HL-60 (cell line): ENCODE measurements at regions not wholly inside any gene's neighbourhood (a gene's known extent, or its start where the extent isn't known, plus 50 kb on each side); places are given as distances from the start of the nearest gene placed in this dataset.

ENCODE experiments used
- DNase-seq, 2 experiments: peaks; one replicate each; pipeline ENCODE4 v3.0.0-alpha.2; 2010 to 2020; ENCODE audit warnings: low read depth in 1 of 2, low spot score in 1 of 2
- H3K27ac ChIP-seq: fragments of 250-450 bp; sonication (Bioruptor Pico); replicated peaks from 2 replicates; pipeline ENCODE4 v1.5.1; 2020; ENCODE audit warnings: mild to moderate bottlenecking, moderate library complexity
- H3K27me3 ChIP-seq: fragments of 250-450 bp; sonication (Bioruptor Pico); 2 replicates; pipeline ENCODE4 v1.5.1; 2021; ENCODE audit warnings: mild to moderate bottlenecking, moderate library complexity; ENCODE audit not compliant: insufficient read depth, poor library complexity, severe bottlenecking
- H3K4me3 ChIP-seq: replicated peaks from 2 replicates; pipeline ENCODE4 v1.5.1; 2011; ENCODE audit warnings: mild to moderate bottlenecking, control low read depth, low read length; ENCODE audit not compliant: insufficient read depth
- CTCF ChIP-seq: IDR thresholded peaks from one replicate; pipeline ENCODE4 v1.5.1; 2011; ENCODE audit warnings: low read length, control low read depth, inconsistent platforms; ENCODE audit not compliant: insufficient read depth
- GABPA ChIP-seq: IDR thresholded peaks from 2 replicates; pipeline ENCODE4 v1.6.1; 2012; ENCODE audit warnings: low read depth
- POLR2AphosphoS5 ChIP-seq: IDR thresholded peaks from 2 replicates; pipeline ENCODE4 v1.6.1; 2012; ENCODE audit warnings: low read depth
- REST ChIP-seq: IDR thresholded peaks from 2 replicates; pipeline ENCODE4 v1.6.1; 2012; ENCODE audit warnings: low read depth; ENCODE audit not compliant: insufficient replicate concordance
- SPI1 ChIP-seq: IDR thresholded peaks from 2 replicates; pipeline ENCODE4 v1.6.1; 2012; ENCODE audit warnings: low read depth, mild to moderate bottlenecking, borderline replicate concordance

GRCh38 chr11:115049796-115050195, 371.5 kb downstream of the NXPE2 start:
- Histone ChIP-seq H3K4me3 (no peak overlapping the region), H3K27me3 (no peaks in the 10 kb centered on the region), H3K27ac (no peak overlapping the region)
- no peak for TF ChIP-seq POLR2AphosphoS5
- TF ChIP-seq GABPA: no peak
- no peak for TF ChIP-seq SPI1
- TF ChIP-seq REST: no peak
- TF ChIP-seq CTCF: no peak
- DNase-seq: no peak

- H3K27ac ChIP-seq: no peak overlapping the region
- no peak overlapping the region for H3K4me3 ChIP-seq
- DNase-seq: no peak
- H3K27me3 ChIP-seq: no peaks in the 10 kb centered on the region
- TF ChIP-seq POLR2AphosphoS5: no peak
- TF ChIP-seq CTCF: no peak
- no peak for TF ChIP-seq SPI1
- no peak for TF ChIP-seq GABPA
- TF ChIP-seq REST: no peak
Observed at GRCh38 chr11:115050756-115051155, 372.4 kb downstream of the NXPE2 start.

GRCh38 chr11:115051938-115052590, 373.7 kb downstream of the NXPE2 start:
- DNase-seq: no peak

More at GRCh38 chr11:115051938-115052590, 373.7 kb downstream of the NXPE2 start:
- no peak for TF ChIP-seq REST
- no peak for TF ChIP-seq POLR2AphosphoS5
- TF ChIP-seq GABPA: no peak
- TF ChIP-seq CTCF: no peak
- no peak for TF ChIP-seq SPI1
- no peak overlapping the region for H3K27ac ChIP-seq
- no peaks in the 10 kb centered on the region for H3K27me3 ChIP-seq
- no peak overlapping the region for H3K4me3 ChIP-seq
